Fibroblast of pulmonary artery (primary cell): ENCODE measurements at regions not wholly inside any gene's neighbourhood (a gene's known extent, or its start where the extent isn't known, plus 50 kb on each side); places are given as distances from the start of the nearest gene placed in this dataset.

ENCODE experiments used
- DNase-seq: peaks from one replicate; pipeline ENCODE4 v3.0.0-alpha.2; 2010; ENCODE audit warnings: low read depth
- H3K4me3 ChIP-seq: replicated peaks from 2 replicates; pipeline ENCODE4 v1.5.1; 2011; ENCODE audit warnings: low read depth, mild to moderate bottlenecking, control low read depth, low read length, moderate library complexity
- CTCF ChIP-seq: IDR thresholded peaks from 2 replicates; pipeline ENCODE4 v1.5.1; 2011; ENCODE audit warnings: mild to moderate bottlenecking, control low read depth, low read length, inconsistent platforms; ENCODE audit errors: missing control alignments

- TF ChIP-seq CTCF = no peak
- no peak for DNase-seq
- H3K4me3 ChIP-seq = no peak overlapping the region
These were observed 55.2 kb upstream of the KCNH8 start for GRCh38 chr3:19093084-19093483.

GRCh38 chr3:19077388-19077787 lies 70.9 kb upstream of the KCNH8 start:
- no peak overlapping the region for H3K4me3 ChIP-seq
- no peak for TF ChIP-seq CTCF
- no peak for DNase-seq

GRCh38 chr3:19075037-19075436 lies 73.3 kb upstream of the KCNH8 start:
- TF ChIP-seq CTCF = no peak

GRCh38 chr3:19074257-19074900 lies 73.9 kb upstream of the KCNH8 start:
- TF ChIP-seq CTCF = no peak
- H3K4me3 ChIP-seq = no peak overlapping the region
- no peak for DNase-seq

More at GRCh38 chr3:19075037-19075436, 73.3 kb upstream of the KCNH8 start:
- no peak overlapping the region for H3K4me3 ChIP-seq
- no peak for DNase-seq

GRCh38 chr3:19073341-19074105 lies 74.8 kb upstream of the KCNH8 start:
- no peak for TF ChIP-seq CTCF
- no peak for DNase-seq
- H3K4me3 ChIP-seq = no peak overlapping the region

GRCh38 chr3:19070325-19070724 lies 78.0 kb upstream of the KCNH8 start:
- peak; percentile 1 for DNase-seq
- H3K4me3 ChIP-seq = no peak overlapping the region
- no peak for TF ChIP-seq CTCF
